ENCODE measurements at regions not wholly inside any gene's neighbourhood (a gene's known extent, or its start where the extent isn't known, plus 50 kb on each side); places are given as distances from the start of the nearest gene placed in this dataset.

DNA sequence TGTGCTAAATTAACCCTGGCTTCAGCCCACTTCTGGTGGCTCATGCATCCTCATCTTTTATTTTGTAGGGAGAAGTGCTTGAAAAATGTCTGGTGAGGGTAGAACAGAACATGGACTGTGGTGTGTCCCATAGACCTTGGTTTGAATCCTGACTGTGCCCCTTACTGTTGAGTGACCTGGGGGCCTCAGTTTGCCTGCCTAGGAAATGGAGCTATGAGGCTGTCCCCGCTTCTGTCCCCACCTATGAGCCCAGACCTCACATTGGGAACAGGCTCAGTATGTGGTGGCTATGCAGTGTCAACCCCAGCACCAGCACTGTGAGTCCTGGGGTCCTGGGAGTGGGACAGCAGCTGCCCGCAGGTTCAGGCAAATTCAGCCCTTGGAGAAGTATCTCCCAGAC lies 186.3 kb upstream of the GSE1 start:
- no peak for DNase-seq (ENCODE audit: low read depth)

DNA sequence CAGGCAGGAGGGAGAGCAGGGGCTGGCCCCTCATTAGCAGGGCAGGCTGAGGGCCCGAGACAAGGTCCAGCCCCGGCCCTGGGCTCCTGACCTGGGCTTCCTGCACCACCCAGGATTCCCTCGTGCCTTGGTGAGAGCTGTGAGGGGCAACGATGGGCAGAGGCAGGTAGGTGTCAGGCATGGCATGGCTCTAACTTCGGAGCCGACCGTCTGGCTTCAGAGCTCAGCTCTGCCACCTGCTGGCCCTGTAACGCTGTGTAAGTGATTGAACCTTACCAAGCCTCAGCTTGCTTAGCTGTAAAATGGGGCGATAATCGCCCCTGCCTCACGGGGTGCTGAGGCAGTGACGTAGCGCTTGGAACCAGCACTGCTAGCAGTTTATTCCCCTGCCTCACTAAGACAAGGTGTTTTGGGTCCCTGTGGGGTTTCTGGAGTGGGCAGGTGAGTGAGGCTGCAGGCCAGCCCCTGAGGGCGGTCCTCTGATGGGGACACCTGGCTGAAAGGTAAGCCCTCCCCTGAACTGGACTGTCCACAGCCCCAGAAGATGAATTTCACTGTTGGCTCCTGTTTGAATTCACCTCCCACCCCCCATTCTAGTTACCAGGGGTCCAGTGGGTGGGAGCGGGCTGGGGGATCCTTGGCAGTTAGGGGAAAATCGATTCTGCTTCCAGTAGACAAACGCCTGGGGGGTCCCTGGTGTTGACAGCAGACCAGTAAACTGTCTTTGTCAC lies 184.8 kb upstream of the GSE1 start:
- DNase-seq (ENCODE audit: low read depth), result no peak

DNA sequence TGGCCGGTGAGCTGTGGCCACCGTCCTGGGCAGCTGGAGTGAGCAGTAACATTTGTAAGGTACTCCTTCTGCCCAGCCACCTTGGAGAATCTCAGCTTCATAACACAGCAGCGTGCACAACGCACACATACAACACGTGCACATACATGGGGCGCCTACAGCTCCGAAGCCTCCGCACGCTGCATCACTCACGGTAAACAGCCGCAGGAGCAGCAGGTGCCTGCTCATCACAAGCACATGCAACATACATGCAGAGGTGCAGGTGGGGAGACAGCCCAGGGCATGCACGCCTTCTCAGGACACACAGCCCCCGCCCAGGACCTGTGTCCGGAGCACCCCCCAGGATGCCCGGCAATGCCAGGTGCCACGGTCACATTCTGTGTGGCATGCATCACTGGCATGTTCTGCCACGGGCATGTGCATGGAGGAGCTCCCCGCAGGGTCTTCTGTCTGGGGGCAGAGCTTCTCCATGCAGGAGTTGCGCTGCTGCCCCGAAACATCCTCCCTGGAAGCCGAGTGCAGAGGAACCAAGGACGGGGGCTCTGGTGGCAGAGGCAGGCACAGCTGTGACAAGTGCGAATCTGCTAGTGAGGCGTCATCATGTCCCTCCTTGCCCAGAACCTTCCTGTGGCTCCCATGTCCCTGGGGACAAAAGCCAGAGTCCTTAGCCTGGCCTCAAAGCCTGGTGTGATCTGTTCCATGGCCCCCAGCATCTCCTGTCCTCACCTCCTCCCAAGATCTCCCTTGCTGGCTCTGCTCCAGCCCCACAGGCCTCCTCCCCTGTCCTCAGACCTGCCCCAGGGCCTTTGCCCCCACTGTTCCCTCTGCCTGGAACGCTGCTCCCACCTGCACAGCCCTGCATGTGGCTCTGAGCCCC lies 184.0 kb upstream of the GSE1 start:
- DNase-seq (ENCODE audit: low read depth), result no peak

DNA sequence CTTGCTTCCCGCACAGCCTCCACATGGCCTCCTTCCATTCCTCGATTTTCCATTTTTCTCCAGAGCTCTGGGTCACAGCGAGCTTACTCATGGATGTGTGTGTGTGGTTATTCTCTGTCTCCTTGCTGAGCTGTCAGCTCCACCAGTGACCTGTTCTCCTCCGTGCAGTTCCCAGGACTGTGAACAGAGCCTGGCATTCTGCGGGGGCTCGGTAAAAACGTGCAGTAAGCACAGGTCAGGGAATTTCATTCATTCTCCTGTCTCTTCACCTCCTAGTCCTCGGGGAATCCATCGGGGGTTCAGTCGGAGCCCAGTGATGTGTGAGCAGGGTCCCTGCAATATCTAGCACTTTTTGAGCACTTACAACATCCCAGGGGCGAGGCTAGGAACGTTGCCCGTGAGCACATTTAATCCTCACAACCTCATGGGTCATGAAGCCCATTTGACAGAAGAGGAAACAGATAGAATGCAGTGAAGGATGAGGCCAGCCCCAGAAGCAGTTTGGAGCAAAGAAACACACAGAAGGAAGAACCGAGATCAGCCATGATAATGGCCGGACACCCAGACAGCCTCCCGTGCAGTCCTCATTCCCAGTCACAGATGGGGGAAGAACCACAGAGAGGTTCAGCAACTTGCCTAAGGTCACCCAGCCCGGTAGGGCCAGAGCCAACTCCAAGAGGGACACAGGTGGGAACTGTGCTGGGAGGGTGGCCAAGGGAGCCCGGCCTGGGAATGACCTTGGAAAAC lies 183.2 kb upstream of the GSE1 start:
- DNase-seq (ENCODE audit: low read depth), result no peak

DNA sequence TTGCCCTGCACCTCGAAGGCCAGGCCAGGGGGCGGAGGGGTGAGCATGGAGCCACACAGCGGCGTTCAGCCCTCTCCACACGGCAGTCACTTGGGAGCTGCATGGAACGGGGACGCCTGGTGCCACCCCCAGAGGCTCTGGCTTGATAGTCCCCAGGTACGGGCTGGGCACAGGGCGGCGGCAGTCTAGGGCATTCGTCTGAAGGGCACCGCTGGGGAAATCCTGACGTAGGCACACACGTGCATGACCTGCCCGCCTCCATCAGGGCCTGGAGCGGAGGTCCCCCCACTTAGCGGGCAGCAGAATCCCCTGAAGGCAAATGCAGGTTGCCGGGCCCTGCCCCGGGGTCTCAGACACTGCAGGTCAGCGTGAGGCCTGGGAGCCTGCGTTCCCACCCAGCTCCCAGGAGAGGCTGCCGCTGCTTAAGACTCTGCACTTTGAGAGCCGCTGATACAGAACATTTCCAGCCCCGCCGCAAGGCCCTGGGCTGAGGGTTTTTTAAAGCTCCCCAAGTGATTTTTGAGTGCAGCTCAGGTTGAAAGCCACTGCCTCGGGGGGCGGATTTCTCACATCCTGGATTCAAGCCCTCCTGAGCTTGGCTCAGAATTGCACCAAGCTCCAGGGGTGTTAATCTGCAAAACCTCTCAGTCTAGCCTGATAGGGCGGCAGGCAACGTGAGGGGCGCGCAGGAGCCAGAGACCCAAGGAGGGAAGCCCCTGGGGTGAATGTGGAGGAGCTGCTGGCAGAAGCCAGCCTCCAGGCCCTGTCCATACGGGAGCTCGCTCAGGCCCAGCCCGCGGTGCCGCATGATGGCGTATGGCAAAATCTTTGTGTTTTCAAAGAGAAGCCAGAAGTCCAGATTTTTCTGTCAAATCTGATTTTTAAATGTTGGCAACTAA lies 182.3 kb upstream of the GSE1 start:
- no peak for DNase-seq (ENCODE audit: low read depth)

DNA sequence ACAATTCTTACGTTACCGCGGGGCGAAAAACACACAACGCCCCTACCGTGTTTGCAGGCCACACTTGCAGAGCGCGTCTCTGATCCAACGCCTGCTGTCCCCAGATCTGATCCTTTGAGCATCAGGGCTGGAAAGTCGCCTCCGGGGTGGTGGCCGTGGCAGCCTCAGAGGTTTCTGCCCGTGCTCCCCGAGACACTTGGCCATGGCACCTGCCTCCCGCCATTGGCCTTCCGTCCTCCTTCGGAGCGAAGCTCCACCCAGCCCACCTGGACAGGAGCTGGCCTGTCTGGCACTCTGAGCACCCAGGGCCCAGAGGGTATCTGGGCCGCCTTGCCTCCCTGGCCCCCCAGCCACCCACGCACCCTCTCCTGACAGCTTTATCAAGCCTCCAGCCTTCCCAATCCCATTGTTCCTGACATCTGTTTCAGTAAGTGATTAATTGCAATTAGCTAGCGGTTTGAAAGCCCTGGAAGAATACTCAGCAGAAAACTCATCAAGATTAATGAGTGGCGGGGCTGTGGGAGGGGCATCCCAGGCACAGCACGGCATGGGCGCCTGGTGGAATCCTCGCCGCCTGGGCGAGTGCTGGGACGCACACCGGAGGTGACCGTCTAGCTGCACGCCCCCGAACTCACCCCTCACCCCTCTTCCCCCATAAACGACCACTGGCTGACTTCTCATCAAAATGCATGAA lies 181.5 kb upstream of the GSE1 start:
- DNase-seq (ENCODE audit: low read depth), result no peak

DNA sequence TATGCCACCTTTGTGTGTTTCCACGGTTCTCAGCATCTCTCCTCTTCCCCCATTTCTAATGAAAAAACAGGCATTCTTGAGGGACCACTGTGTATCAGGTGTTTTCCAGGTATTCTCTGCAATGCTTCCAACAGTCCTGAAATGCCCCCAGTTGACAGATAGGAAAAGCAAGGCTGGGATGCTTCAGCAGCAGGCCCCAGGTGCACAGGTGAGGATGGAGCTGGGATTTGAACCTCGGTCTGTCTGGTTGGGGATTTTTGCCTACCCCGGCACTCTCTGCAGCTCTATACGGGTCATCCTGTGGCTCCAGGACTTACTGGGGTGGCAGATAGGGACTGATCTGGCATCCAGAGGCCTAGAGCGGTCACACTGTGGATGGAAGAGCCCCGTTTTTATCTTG lies 180.5 kb upstream of the GSE1 start:
- DNase-seq (ENCODE audit: low read depth), result no peak

DNA sequence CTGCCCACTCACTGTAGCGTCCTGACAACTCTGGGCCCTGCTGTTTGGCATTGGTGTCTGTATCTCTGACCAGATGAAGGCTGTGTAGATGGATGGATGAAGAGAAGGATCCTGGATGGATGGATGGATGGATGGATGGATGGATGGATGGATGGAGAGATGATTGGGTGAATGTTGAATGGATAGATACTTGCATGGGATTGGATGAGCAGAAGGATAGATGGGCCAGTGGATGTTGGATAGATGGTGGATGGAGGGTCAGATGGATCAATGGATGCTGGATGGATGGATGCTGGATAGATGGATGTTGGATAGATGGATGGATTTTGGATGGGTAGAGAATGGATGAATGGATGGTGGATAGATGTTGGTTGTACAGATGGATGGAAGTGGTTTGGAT lies 179.6 kb upstream of the GSE1 start:
- no peak for DNase-seq (ENCODE audit: low read depth)

DNA sequence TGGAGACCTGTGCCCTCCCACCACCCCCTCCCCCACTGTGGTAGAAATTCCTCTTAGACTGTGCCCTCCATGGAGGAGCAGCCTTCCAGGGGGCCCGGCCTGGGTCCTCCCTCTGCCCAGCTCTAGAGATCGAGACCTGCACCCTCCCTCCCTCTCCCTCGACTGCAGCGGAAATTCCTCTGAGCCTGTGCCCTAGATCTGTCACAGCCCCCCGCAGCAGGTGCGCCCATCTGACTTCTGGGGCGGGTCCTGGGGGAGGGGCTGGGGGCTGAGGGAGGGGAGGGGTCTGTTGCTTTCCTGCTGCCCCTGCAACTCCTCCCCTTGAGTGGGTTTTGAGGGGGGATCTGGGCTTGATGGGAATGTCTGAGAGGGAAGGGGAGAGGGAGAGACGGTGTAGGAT lies 177.8 kb upstream of the GSE1 start:
- no peak for DNase-seq (ENCODE audit: low read depth)

DNA sequence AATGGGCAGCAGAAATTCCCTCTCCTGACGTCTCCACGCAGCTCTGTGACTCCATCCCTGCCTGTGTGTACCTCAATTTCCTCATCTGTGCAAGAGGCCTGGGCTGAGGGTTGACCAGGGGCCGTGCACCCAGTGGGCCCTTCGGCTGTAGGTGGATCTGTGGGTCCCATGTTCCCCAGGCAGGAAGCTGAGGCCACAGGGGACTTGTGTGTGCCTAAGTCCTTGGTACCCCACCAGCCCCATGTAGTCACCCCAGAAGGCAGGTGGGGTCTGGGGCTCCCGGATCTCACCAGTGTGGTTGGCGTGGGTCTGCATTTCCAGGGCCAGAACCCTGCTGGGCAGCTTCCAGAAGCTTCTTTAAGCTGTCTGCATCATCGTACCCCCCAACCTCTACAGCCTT lies 177.4 kb upstream of the GSE1 start:
- no peak for DNase-seq (ENCODE audit: low read depth)

DNA sequence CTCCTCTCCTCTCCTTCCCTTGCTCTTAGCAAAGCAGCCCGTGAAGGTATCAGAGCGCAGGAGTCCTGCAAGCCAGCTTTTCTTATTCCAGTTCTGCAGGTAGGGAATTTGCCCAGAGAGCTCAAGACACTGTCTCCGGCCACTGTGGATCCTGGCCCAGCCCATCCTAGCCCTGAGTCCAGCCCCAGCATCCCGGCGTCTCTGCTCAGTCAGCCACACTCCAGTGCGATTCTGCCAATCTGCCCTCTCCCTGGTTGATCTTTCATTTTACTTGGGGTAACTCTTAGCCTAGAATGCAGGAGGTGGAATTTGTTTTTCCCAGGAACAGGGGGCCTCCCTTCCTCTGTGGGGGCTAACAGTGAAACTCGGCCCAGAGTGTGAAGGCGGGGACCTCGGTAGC lies 176.9 kb upstream of the GSE1 start:
- DNase-seq (ENCODE audit: low read depth), result no peak

DNA sequence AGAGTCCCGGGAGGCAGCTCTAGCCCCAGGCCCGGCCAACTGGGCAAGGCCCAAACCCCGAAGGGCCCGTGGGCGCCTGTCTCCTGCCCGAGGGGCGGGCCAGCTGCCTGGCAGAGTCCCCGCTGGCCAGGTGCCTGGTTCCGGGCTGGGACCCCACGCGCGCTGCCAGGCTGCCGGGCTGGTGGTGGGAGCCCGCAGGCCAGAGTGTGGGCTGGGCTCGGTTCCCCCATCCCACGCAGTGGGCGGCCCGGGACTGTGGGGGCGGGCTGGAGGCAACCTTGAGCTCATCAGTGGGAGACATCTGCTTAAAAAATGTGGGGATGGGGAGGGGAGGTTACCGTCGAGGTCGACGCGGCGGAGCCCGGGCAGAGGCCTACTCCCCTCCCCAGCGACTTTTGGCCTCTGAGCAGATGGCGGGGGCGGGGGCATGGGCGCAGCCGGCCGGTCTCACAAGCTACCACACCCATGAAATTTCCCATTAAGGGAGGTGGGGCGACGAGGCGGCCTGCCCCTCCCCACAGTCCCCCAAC lies 176.4 kb upstream of the GSE1 start:
- DNase-seq (ENCODE audit: low read depth), result no peak

DNA sequence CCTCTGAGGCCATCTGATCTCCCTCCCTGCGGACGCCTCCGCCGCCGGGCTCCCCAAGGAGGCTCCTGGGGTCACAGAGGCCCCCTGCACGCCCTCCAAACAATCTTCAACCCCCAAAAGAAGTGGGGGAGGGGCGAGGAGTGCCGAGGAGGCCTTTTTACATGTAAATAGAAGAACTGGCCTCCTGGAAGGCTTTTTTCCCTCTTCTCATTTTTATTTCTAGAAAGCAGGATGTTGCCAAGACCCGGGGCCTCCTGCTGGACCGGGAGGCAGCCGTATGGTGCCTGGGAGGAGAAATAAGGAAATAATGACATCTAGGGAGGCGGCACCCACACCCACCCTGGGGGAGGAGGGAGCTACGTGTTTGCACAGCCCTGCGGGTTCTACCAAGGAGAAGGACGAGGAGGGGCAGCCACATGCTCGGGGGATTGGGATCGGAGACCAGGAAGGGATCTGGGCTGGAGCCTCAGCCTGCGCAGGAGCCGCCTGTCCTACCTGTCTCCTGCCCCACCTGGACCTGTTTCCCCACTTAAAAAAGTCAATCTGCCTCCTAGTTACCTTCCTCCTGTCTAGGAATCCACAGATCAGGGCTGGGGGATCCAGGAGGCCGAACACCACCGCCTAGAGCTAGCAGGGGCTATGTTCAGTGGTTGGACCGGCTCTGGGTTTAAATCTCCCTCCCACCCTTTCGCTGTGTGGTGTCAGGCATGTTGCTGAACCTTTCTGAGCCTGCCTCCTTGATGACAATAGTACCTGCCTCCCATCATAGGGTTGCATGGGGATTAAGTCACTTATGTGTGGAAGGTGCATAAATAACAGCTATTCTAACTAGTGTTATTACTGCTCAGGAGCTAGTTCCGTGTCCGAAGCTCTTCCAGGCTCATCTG lies 175.7 kb upstream of the GSE1 start:
- DNase-seq (ENCODE audit: low read depth), result no peak

DNA sequence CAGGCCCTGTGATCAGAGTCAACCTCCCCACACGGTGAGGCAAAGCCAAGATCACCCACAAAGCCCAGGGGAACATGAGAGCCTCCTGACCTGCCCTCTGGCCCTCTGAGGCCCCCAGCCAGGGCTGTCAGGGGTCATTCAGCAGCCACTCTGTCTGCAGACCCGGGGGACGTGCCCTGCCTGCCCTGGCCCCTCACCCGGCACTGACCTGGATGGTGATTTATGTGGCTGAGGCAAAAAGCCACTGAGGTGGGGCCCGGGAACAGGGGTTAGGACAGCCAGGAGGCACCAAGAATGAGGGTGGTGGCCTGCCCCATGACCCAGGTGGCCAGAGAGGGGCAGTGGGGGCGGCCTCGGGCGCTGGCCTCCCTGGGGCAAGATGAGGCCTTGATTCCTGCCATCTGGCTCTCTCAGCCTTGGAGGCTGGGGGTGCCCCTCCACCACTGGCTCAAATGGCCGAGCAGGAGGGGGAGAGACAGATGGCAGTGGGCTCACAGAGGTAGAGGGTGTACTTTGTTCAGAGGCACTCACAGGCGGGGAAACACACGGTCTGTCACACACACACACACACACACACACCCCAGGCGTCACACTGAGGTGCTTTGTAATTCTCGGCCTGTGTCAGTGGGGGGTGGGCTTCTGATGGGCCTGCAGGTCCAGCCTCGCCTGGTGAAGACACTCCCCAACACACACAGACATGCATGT lies 174.0 kb upstream of the GSE1 start:
- no peak for DNase-seq (ENCODE audit: low read depth)

DNA sequence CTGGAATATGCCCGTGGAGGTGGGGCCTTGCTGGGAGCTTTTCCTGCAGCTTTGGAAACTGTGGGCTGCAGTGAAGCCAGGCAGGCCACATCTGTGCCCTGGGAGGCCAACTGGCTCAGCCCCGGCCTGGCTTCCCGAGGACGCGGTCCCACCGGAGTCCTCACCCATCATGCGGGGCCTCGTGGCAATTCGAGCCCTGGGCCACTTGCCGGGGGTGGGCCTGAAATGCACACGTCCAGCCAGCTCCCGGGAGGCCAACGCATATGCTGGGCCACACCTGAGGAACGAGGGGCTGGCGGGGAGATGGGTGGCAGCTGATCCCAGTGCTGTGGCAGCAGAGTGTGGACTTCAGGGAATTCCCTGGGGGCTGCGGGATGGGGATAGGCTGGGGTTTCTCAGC lies 172.4 kb upstream of the GSE1 start:
- no peak for DNase-seq (ENCODE audit: low read depth)

DNA sequence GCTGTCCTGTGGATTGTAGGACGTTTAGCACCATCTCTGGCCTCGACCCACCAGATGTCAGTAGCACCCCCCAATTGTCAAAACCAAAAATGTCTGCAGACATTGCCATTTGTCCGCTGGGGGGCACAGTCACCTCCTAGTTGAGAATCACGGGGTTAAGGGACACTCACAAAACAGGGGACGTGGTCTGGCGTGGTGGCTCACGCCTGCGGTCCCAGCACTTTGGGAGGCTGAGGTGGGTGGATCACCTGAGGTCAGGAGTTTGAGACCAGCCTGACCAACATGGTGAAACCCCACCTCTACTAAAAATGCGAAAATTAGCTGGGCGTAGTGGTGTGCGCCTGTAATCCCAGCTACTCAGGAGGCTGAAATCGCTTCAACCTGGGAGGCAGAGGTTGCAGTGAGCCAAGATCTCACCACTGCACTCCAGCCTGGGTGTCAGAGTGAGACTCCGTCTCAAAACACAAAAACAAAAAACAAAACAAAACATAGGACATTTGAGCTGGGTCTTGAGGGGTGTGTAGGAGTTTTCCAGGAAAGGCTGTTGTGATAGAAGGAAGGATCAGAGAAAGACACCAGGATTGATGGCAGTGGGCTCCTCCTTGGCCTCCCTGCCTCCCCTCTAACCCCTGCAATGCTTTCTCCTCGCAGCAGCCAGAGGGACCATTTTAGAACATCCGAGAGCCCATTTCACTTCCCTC lies 171.8 kb upstream of the GSE1 start:
- no peak for DNase-seq (ENCODE audit: low read depth)

DNA sequence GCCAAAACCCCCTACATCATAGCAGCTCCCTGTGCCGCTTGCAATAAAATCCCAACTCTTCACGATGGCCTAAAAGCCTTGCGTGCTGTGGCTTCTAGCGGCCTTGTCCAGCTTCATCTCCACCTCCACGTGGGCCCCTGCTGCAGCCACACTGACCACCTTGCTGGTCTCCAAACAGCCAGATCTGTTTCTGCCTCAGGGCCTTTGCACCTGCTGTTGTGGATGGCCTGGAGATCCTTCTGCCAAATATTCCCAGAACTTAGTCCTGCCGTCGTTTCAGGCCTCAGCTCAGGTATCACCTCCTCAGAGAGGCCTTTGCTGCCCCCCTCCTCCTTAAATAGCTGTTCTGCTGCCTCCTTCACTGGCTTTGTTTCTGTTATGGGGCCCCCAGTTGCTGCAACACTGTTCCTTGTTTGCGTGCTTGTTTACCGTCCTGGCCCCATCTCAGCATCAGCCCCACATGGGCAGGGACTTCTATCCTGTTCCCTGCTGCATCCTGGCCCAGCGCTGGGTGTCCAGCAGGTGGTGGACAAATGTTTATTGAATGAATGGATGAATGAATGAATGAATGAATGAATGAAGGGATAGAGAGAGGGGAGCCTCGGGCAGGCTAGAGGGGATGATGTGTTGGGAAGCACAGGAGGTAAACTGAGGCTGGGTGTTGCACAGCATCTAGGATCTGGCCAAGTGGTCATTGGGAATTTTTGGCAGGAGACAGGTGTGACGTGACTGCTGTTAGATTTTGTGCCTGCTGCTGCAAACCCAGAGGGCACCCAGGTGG lies 171.0 kb upstream of the GSE1 start:
- no peak for DNase-seq (ENCODE audit: low read depth)

DNA sequence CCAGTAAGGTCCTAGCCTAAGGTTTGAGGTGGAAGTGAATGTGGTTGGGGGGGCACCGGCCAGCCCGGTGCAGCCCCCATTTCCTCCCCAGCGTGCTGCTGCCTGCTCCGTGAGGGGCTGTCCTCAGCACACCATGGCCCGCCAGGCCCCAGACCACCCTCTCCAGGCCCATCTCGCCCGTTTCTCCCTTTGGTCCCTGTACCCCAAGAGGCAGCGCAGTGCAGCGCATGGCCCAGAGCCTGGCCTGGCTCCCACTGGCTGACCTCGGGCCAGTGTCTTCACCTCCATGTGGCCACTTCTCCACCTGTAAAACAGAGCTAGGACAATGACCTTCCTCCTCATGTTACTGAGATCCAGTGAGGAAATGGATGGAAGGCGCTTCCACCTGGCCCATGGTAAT lies 170.0 kb upstream of the GSE1 start:
- DNase-seq (ENCODE audit: low read depth), result no peak

Measured in non-pigmented ciliary epithelial cell (primary cell).